ENCODE measurements at regions not wholly inside any gene's neighbourhood (a gene's known extent, or its start where the extent isn't known, plus 50 kb on each side); places are given as distances from the start of the nearest gene placed in this dataset.

DNA sequence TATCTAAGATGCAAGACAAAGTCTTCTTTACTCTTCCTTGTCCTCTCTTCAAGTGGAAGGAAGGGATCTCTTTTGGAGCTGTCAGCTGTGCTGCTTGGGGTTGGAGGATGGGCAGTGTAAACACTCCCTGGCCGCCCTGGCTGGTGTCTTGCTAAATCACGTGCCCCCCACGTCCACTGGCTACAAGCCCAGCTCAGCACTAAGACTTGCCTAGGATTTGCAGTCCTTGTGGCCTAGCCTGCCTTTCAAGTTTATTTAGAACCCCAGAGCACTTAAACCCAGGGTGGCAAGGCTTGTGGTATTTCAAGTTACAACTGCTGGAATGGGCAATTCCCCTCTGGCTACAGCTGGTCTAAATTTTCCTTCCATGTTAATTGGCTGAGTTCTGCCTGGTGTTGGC is 272.4 kb upstream of the MYO3A start:
- TF ChIP-seq, protein P1, sequence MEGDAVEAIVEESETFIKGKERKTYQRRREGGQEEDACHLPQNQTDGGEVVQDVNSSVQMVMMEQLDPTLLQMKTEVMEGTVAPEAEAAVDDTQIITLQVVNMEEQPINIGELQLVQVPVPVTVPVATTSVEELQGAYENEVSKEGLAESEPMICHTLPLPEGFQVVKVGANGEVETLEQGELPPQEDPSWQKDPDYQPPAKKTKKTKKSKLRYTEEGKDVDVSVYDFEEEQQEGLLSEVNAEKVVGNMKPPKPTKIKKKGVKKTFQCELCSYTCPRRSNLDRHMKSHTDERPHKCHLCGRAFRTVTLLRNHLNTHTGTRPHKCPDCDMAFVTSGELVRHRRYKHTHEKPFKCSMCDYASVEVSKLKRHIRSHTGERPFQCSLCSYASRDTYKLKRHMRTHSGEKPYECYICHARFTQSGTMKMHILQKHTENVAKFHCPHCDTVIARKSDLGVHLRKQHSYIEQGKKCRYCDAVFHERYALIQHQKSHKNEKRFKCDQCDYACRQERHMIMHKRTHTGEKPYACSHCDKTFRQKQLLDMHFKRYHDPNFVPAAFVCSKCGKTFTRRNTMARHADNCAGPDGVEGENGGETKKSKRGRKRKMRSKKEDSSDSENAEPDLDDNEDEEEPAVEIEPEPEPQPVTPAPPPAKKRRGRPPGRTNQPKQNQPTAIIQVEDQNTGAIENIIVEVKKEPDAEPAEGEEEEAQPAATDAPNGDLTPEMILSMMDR (conservative IDR thresholded peaks at IDR 0.05; ENCODE audit: low read depth, low read length): no peak
- peak; percentile 25 for DNase-seq (ENCODE audit: low read depth)
- H3K4me3 ChIP-seq (ENCODE audit: low read depth, low read length): no peak overlapping the region

DNA sequence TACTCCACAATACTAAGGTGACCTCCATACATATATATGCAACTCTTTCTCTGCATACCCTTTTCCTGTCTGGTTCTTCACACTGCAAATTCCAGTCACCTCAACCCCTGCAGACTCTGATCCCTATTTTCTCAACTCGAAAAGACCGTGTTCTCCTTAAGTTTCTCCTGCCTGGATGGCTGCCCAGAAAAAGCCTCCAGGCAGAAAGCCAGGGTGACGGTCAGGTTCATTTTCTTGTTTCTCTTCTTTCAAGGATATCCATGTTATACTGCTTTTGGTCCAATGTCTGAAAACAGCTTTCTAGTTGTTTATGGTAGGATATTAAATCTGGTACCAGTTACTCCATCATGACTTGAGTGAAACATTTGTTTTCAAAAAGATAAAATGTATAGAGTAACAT is 267.8 kb upstream of the MYO3A start:
- H3K4me3 ChIP-seq (ENCODE audit: low read depth, low read length): no peak overlapping the region
- DNase-seq (ENCODE audit: low read depth): peak; percentile 66
- TF ChIP-seq, protein P1 (conservative IDR thresholded peaks at IDR 0.05; ENCODE audit: low read depth, low read length): no peak

DNA sequence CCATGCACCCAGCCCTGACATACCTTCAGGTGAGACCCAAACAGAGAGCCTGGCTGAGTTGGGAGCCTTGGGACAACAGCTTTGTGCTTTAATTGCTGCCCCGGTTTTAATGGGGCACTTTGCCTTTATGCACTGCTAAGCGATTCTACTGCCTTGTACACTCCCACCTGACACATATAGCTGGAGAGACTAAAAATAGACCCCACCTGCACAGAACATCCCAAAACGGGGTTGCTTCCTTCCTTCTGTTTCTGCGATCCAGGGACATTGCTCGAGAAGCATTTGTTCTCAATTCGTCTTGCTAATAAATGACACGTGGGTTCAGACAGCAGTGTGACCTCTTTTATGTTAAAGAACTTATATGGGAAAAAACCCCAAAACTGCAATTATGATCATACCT is 258.8 kb upstream of the MYO3A start:
- TF ChIP-seq, protein P1 (conservative IDR thresholded peaks at IDR 0.05; ENCODE audit: low read depth, low read length): no peak
- DNase-seq (ENCODE audit: low read depth): no peak
- H3K4me3 ChIP-seq (ENCODE audit: low read depth, low read length): no peak overlapping the region

DNA sequence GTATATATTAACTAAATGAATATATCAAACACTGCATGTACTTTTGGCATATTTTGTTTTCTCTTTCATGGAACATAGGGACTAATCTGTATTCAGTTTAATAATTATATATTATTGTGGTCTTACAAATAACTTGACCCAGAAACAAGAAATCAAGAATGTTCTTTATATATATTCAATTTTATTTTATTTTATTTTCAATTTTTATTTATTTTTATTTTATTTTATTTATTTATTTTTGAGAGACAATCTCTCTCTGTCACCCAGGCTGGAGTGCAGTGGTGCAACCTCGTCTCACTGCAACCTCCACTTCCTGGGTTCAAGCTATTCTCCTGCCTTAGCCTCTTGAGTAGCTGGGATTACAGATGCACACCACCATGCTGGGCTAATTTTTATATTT is 258.4 kb upstream of the MYO3A start:
- TF ChIP-seq, protein P1 (conservative IDR thresholded peaks at IDR 0.05; ENCODE audit: low read depth, low read length): no peak
- H3K4me3 ChIP-seq (ENCODE audit: low read depth, low read length): no peak overlapping the region
- no peak for DNase-seq (ENCODE audit: low read depth)

DNA sequence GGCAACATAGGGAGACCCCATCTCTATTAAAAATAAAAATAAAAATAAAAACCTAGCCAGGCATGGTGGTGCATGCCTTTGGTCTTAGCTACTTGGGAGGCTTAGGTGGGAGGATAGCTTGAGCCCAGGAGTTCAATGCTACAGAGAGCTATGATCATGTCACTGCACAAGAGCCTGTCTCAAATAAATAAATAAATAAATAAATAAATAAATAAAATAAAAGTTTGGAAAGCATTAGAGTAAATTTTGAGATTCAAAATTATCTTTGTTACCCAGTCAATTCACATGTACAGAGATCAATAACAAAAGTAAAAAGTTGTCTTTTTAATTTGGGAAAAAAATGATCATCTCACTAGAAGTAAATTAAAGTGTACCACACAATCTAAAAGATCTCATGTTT is 255.8 kb upstream of the MYO3A start:
- no peak for DNase-seq (ENCODE audit: low read depth)
- TF ChIP-seq, protein P1 (conservative IDR thresholded peaks at IDR 0.05; ENCODE audit: low read depth, low read length): no peak
- no peak overlapping the region for H3K4me3 ChIP-seq (ENCODE audit: low read depth, low read length)

DNA sequence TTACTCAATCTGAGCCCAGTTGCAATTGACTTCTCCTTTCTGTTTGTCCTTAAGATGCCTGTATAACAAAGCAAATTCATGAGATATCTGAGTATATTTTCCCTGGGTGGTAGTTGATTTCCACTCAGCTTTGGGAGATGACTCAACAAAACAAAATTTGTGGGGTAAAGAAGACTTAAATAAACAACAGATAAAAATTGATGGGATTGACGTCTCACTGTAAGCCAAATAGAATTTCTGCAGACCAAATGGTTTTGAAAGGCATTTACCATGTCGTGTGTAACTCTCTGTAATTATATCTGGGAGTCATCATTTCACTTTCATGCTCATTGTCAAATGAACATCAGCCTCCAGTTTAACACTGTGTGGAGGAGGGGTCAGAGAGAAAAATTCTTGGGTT is 255.4 kb upstream of the MYO3A start:
- peak; percentile 44 for DNase-seq (ENCODE audit: low read depth)
- no peak overlapping the region for H3K4me3 ChIP-seq (ENCODE audit: low read depth, low read length)
- TF ChIP-seq, protein P1 (conservative IDR thresholded peaks at IDR 0.05; ENCODE audit: low read depth, low read length): no peak

DNA sequence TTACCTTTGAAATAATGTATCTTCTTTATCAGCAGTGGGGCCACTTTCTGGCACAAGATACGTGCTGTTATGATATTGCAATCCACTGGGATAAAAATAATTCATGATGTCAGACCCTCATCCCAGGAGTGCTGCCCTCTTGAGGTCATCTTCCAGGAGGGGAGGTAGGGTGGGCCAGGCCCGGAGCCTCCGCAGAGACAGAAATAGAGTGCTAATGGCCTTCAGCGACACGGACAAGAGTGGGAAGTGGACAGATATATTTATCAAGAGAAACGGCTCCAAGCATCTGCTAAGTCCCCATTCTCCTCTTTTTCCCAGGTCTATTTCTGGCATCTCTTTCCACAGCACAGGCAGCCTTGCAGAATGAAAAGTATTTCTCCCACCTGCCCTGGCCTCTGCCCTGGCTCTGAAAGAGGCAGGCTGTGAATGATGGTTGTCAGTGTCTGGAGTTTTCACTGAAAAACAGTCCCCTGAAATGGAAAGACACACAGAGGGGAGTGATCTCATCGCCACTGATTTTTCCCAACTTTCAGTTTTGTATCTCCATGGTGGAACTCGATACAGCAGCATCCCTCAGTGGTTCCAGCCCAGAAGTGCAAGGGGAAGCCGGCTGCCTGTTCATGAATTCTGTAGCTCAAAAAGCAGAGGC is 251.7 kb upstream of the MYO3A start:
- H3K4me3 ChIP-seq (ENCODE audit: low read depth, low read length): peak overlapping the region; percentile 50

More for the DNA sequence above, 251.7 kb upstream of the MYO3A start:
- DNase-seq (ENCODE audit: low read depth): peak; percentile 83
- TF ChIP-seq, protein P1 (conservative IDR thresholded peaks at IDR 0.05; ENCODE audit: low read depth, low read length): peak; percentile 94
